ENCODE measurements at regions not wholly inside any gene's neighbourhood (a gene's known extent, or its start where the extent isn't known, plus 50 kb on each side); places are given as distances from the start of the nearest gene placed in this dataset.
"Not testable (repeated sequence)": the region's sequence is repeated elsewhere in the genome, so short reads cannot be mapped to it uniquely, and the experiment has no call there.

DNA sequence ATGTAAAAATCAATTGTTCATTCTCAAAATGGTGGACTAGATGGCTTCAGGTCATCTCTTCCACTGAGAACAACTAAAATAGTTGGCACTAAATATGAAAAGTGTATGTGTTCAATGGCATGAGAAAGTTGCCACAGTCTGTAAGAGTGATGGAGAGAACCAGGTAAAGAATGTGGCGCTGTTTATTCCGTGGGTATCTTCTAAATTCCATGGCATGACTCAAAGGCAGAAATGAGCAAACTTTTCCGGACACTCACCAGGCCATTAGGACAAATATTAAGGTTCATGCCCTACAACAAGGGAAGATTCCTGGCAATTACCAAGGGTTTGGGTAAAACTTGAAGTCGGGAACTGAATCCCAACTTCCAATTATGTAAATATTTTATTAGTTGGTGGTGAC is 825.4 kb upstream of the CDH6 start:
- DNase-seq (ENCODE audit: low spot score): no peak

DNA sequence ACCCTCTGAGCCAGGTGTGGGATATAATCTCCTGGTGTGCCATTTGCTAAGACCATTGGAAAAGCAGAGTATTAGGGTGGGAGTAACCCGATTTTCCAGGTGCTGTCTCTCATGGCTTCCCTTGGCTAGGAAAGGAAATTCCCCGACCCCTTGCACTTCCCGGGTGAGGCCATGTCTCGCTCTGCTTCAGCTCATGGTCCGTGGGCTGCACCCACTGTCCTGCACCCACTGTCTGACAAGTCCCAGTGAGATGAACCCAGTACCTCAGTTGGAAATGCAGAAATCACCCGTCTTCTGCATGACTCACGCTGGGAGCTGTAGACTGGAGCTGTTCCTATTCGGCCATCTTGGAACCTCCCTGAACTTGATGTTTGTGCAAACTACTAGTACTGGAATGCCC is 828.5 kb upstream of the CDH6 start:
- not testable (repeated sequence) for DNase-seq (ENCODE audit: low spot score)

DNA sequence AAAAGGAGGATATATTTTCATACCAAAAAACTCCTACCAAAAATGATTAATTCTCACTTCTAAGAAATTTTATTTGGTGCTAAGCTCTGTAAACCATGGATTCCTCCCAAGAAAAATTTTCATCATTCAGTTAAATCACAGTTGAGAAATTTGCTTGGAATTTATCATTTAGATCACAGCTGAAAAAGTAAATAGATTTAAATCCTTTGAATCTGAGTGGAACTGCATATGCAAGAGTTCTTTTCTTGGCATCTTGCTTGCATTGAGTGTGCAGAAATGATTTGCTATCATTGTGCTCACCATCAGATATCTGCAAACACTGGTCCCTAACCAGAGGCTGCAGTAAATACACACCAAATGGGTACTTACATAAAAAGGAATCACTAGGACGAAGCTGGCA is 836.1 kb upstream of the CDH6 start:
- DNase-seq (ENCODE audit: low spot score): no peak

DNA sequence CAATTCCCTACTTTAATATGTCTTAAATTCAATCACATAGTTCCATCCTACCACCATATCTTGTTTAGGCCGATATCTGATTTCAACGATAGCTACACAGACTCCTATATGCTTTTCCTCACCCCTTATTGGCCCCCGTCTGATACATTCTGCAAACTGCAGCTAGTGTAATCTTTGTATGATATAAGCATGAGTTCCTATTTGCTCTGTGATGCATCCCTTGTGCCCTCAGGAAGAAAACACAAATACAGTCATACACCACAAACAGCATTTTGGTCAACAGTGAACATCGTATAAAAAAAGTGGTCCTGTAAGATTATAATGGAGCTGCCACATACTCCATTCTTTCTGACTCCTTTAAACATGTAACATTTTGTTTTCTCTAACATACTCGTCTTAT is 837.8 kb upstream of the CDH6 start:
- DNase-seq (ENCODE audit: low spot score): no peak

DNA sequence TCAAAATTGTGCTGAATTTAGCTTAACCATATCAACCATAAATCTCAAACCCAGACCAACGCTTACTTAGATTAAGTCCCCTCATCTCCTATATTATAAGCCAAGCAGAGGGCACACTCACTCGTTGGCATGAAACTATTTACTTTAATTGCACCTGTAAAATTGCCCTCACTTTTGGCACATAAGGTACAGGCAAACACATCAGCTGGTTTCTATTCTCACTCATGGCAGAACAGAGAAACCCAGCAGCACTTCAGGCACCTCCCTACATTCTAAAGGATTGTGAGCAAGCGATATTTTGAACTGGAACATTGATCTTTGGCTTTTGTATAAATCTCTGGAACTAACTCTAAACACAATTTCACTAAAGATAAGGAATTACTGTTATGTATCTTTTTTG is 845.6 kb upstream of the CDH6 start:
- no peak for DNase-seq (ENCODE audit: low spot score)

DNA sequence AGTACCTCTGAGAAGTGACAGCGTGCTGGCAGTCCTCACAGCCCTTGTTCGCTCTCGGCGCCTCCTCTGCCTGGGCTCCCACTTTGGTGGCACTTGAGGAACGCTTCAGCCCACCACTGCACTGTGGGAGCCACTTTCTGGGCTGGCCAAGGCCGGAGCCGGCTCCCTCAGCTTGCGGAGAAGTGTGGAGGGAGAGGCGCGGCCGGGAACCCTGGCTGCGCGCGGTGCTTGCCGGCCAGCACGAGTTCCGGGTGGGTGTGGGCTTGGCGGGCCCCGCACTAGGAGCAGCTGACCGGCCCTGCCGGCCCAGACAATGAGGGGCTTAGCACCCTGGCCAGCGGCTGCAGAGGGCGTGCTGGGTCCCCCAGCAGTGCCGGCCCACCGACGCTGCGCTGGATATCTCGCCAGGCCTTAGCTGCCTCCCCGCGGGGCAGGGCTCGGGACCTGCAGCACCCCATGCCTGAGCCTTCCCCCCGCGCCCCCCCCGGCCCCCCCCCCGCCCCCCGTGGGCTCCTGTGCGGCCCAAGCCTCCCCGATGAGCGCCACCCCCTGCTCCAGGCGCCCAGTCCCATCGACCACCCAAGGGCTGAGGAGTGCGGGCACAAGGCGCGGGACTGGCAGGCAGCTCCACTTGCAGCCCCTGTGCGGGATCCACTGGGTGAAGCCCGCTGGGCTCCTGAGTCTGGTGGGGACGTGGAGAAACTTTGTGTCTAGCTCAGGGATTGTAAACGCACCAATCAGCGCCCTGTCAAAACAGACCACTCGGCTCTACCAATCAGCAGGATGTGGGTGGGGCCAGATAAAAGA is 847.7 kb upstream of the CDH6 start:
- DNase-seq (ENCODE audit: low spot score): not testable (repeated sequence)

DNA sequence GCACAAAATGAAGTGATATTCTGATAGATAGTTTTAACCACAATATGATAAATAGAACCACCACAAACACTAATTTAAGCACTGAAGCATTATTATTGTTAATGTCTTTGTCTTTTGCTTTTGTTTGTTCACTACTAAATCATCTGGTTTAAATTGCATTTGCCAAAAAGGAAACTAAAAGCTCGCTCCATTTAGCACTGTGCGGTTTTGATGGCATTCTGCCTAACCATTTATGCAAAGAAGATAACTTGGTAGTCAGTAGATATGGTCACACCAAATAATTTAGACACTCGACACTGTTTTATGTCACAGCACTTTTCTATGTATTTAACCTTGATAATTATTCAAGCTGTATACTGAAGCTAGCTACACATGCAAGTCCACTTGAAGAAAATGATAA is 849.8 kb upstream of the CDH6 start:
- DNase-seq (ENCODE audit: low spot score): no peak

DNA sequence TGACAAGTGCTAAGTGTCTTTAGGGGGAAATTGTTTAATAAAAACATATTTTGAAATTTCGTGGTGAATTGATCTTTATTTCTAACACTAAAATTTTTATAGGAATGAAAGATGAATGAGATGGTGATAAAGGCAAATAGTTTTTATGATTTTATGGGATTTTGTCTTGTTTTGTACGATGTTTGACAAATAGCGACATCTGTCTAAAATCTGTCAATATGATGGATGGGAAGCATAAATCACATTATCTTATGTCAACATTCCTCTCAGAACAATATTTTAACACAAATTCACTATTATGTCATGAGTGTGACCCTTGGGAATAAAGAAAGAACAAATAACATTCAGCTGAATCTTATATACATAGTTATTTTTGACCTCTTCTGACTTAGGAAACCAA is 852.0 kb upstream of the CDH6 start:
- no peak for DNase-seq (ENCODE audit: low spot score)

DNA sequence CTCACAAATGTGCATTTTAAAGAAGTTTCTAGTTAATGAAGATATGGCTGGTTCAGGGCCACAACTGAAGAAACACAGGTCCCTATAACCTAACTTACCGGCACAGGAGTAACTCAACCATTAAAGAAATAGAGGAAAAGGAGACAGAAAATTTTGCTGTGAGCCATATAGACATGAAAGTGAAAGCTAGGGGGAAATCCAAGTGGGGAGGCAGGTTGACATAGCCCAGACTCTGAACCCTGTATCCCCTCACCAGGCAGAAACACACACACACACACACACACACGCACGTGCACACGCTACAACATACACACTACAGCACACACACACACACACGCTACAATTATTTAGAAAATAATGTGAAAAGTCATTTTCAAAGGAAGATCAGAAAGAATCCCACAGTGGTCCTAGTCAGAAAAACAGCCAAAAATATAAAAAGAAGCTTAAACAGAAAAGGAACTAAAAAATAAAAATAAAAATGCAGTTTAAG is 856.4 kb upstream of the CDH6 start:
- no peak for DNase-seq (ENCODE audit: low spot score)

DNA sequence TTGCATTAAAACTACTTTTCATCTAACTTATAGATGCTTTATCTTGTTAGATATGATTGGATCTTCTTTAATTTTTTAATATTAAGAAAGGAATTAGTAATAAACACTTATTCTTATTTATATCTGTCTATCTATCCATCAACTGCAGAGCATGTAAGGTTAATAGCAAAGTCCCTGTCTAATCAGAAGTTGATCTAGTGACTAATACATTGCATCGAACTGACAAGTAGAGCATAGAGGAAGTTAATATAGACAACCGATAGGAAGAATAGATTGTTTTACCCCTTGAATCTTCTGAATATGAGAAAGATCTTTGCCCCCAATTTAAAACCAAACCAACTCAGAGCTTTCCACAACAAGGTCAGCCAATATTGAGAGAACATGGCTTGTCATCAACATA is 862.0 kb upstream of the CDH6 start:
- no peak for DNase-seq (ENCODE audit: low spot score)

DNA sequence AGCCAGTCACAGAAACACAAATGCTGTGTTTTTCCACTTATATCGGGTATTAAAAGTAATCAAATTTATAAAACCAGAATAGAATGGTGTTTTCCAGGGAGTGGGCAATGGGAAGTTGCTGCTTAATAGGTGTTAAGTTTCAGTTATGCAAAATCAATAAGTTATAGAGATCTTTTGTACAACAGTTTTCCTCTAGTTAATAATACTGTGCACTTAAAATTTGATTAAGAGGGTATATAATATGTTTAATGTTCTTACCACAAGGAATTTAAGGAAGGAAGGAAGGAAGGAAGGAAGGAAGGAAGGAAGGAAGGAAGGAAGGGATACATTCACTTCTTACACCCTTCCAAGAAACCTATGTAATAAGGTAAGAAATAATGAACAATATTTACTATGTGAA is 867.7 kb upstream of the CDH6 start:
- no peak for DNase-seq (ENCODE audit: low spot score)

DNA sequence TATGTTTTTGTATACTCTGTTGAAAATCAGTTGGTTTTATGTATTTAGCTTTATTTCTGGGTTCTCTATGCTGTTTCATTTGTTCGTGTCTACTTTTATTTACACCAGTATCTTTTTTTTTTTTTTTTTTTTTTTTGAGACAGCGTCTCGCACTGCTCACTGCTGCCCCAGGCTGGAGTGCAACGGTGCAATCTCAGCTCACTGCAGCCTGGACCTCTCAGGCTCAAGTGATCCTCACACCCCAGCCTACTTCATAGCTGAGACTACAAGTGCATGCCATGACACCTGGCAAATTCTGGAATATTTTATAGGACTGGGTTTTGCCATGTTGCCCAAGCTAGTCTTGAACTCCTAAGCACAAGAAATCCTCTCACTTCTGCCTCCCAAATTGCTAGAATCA is 869.4 kb upstream of the CDH6 start:
- no peak for DNase-seq (ENCODE audit: low spot score)

DNA sequence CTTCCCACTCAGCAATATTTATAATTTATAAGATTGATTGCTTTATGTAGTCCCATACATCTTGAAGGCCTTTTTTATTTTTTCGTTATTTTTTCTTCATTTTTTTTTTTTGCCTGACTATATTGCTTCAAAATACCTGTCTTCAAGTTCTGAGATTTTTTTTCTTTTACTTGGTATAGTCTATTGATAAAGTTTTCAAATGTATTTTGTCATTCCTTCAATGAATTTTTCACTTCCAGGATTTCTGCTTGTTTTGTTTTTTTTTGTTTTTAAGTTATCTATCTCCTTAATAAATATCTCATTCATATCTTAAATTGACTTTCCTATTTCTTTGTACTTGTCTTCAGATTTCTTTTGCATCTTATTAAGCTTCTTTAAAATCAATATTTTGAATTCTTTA is 905.6 kb upstream of the CDH6 start:
- DNase-seq (ENCODE audit: low spot score): no peak

DNA sequence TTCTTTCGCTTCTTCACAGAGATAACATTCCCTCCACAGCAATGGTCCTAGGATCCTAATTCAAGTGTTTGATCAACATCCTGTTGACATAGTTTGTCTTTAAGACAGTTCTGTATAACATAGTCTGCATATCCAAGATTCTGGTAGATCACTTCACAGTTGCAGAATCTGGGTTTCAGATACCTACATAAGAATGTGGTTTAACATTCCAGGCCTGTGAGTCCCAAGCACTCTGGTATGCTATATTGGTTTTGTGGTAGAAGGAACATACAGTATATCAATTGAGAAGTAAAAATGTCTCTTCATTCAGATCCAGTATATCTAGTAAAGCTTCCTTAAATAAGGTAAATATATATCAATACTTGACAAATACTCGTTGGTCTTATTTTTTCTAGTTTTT is 914.2 kb upstream of the CDH6 start:
- no peak for DNase-seq (ENCODE audit: low spot score)

DNA sequence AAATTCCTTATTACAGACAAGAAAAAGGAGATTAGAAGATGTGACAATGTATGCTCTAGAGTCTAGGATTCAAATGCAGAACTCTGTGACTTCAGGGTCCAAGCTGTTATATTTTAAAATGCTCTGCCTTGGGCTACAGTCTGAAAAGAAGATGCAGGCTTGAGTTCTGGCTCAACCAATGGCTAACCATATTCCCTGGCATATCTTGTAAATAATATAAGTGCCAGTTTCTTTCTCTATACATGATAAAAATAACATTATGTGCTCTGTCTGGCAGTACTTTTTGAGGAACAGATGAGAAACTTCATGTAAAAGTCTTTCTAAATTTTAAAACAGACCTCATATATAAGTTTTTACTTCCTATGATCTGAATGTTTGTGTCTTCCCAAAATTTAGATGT is 926.5 kb upstream of the CDH6 start:
- DNase-seq (ENCODE audit: low spot score): no peak

DNA sequence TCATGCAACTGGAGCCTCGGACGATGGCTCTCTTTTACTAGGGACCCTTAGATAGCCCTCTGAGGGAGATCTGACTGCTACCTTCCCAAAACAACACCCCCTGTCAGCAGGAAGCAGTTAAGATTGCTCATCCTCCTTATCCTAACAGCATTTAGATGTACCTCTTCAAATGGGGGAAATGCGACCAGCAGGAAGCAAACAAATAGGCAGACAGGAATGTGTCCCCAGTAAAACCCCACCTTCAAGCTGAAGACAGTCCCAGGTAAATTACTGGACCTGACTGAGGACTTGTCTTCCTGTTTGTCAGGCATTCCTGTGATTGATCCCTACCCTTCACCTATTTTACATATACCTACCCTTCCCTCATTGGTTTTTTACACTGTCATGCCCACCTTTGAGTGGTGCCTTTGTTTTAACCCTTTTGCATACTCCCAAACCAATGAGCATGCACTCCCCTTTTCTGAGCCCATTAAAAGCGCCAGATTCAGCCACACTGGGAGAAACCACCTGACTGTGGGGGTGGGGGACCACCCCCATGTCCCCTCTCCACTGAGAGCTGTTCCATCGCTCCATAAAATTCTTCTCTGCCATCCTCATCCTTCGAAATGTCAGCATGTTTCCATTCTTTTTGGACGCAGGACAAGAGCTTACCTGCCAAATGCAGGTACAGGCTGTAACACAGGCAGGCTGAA is 954.0 kb upstream of the CDH6 start:
- DNase-seq (ENCODE audit: low spot score): no peak

DNA sequence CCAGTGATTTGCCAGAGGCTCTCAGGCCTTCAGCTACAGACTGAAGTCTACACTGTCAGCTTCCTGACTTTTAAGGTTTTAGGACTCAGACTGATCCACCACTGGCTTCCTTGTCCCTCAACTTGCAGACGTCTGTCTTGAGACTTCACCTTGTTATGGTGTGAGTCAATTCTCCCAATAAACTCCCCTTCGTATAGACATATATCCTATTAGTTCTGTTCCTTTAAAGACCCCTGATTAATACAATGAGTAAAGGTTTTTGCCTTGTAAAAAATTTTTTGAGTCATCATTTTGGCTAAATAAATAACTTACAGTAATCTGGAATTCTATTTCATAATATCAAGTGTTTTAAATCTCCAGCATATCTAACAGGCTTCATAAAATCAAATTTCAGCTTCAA is 956.3 kb upstream of the CDH6 start:
- no peak for DNase-seq (ENCODE audit: low spot score)

DNA sequence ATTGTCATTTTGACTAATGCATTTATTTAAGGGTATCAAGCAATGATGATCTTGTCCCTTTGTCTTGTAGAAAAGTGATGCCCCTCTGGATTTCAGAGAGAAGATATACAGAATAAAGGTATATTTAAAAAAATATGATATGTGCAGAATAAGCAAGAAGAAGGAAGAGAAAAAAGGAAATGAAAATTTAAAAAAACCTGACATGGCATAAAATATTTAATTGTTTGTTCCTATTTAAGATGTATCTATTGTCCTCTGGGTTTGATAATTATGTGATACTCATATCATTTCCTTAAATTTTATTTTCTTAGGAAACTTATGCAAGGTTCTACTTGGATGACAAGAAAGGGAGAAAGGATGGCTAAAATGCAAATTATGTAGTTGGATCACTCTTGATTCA is 983.7 kb upstream of the CDH6 start:
- no peak for DNase-seq (ENCODE audit: low spot score)

DNA sequence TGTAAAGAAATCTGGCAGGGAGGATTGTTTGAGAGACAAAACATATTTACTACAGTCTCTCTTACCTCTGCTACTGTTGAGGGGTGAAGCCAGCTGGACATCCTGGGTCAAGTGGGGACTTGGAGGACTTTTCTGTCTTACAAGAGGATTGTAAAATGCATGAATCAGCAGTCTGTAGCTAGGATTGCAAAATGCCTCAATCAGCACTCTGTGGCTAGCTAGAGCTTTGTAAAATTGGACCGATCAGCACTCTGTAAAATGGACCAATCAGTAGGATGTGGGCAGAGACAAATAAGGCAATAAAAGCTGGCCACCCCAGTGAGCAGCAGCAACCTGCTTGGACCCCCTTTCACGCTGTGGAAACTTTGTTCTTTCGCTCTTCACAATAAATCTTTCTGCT is 995.8 kb upstream of the CDH6 start:
- no peak for DNase-seq (ENCODE audit: low spot score)

DNA sequence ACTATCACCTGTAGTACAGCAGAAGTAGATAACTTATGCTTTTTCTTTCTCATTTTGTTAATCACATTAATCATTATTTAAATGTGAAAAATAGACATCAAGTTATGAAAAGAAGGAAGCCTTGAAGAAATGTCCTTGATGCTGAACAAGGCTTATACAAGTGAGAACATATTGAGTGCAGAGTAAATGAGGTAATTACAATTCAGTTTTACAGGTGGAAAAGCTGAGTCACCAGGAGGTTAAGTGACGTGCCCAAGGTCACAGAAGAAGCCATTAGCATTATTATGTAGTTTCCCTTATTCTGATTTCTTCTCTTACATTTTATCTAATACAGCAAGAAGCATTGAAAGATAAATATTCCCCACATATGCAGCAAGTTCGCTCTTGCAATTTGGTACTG is 998.5 kb upstream of the CDH6 start:
- DNase-seq (ENCODE audit: low spot score): no peak

DNA sequence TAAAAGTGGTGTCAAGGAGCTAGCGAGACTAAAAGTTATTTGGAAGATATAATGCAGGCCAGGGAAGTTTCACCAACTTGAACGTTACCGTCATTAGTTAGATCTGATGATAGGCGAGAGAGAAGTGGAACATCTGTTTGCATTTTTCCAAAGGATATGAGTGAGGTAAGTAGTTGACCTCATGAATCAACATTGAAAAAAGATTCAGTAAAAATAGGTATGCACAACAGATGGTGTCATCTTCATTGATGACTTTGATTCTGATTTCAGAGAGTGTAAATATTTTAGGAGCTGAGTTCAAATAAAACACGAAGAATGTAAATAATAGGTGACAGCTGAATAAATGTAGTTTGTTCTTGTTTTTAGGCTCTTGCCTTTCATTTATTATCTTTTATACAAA is 998.9 kb upstream of the CDH6 start:
- no peak for DNase-seq (ENCODE audit: low spot score)

DNA sequence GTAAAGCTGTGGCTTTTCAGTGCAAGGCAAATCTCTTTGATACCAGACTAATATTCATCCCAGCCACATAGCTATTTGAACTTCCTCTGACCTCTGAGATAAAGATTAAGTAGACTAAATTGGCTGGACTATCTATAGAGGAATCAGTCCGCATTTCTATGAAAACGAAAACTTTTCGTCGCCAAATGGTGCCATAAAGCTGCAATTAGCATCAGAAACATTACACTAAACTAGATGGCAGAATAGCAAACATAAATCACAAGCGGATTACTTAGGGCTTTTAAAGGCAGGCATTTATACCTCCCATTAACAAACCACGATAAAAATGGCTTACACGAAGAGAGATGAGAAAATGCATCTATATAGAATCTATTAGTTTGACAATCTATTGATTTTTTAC is 1009.7 kb upstream of the CDH6 start:
- DNase-seq (ENCODE audit: low spot score): no peak

DNA sequence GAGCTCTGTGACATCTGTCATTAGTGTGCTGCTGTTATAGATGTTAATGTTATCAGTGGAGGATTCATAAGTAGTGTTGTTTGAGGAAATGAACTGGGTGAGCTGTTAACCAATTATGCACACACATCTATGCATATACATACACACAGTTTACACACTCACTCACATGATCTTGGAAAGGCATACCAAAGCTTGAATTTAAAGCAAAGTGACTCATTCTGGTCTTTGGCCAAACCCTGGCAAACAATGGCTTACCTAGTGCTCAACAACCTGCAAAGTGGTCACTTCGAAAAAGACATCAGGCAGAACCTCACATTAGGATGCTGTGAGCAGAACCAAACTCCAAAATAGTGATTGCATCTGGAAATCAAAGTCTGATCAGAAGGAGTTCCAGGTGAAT is 1037.3 kb upstream of the CDH6 start:
- no peak for DNase-seq (ENCODE audit: low spot score)

DNA sequence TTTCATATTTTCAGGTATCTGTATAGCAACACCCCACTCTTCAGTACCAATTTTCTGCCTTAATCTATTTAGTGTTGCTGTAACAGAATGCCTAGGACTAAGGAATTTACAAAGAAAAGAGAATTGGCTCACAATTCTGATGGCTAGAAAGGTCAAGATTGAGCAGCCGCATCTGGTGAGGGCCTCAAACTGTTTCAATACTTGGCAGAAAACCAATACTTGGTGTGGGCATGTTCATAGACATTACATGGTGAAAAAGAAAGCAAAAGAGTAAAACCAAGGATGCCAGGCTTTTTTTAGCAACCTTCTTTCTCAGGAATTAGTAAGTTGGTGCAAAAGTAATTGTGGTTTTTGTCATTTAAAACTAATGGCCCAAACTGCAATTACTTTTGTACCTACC is 1041.1 kb upstream of the CDH6 start:
- no peak for DNase-seq (ENCODE audit: low spot score)

Data from ureter (tissue), 1 donor.